ENCODE measurements at regions not wholly inside any gene's neighbourhood (a gene's known extent, or its start where the extent isn't known, plus 50 kb on each side); places are given as distances from the start of the nearest gene placed in this dataset.

- H3K4me3 ChIP-seq: no peak overlapping the region
- no peaks in the 10 kb centered on the region for H3K9me3 ChIP-seq (ENCODE audit: low read depth)
- no peak overlapping the region for H3K4me2 ChIP-seq
- H2AFZ ChIP-seq: no peak overlapping the region
- no peak overlapping the region for H3K27ac ChIP-seq
- no peak for TF ChIP-seq EZH2 (IDR thresholded peaks at IDR 0.05; ENCODE audit: borderline replicate concordance)
- no peak for TF ChIP-seq CTCF (IDR thresholded peaks at IDR 0.05; ENCODE audit: poor library complexity)
- H3K27me3 ChIP-seq: no peaks in the 10 kb centered on the region
- H3K79me2 ChIP-seq: no peaks in the 10 kb centered on the region
- DNase-seq (ENCODE audit: low spot score): no peak
- no peaks in the 10 kb centered on the region for H3K9me2 ChIP-seq (replicated peaks; ENCODE audit: insufficient read depth)
- no peaks in the 10 kb centered on the region for H3K4me1 ChIP-seq (ENCODE audit: insufficient read depth)
- no peaks in the 10 kb centered on the region for H3K36me3 ChIP-seq (replicated peaks; ENCODE audit: insufficient read depth, low read depth)
- H4K20me1 ChIP-seq (ENCODE audit: insufficient read depth, poor library complexity, severe bottlenecking): no peaks in the 10 kb centered on the region
- WGBS (ENCODE audit: low lambda C conversion rate, missing lambda C conversion rate): 93% methylated on average over 10 of the region's 10 CpGs
Observed at GRCh38 chr16:73428121-73428520, 380.2 kb upstream of the ZFHX3 start.

- Histone ChIP-seq H3K27me3 (no peaks in the 10 kb centered on the region), H3K4me1 (ENCODE audit: insufficient read depth) (no peaks in the 10 kb centered on the region), H3K36me3 (replicated peaks; ENCODE audit: insufficient read depth, low read depth) (no peaks in the 10 kb centered on the region), H2AFZ (no peak overlapping the region), H3K9me2 (replicated peaks; ENCODE audit: insufficient read depth) (no peaks in the 10 kb centered on the region), H3K79me2 (no peaks in the 10 kb centered on the region), H3K27ac (no peak overlapping the region), H3K9me3 (ENCODE audit: low read depth) (no peaks in the 10 kb centered on the region), H4K20me1 (ENCODE audit: insufficient read depth, poor library complexity, severe bottlenecking) (no peaks in the 10 kb centered on the region), H3K4me3 (no peak overlapping the region), H3K4me2 (no peak overlapping the region)
- TF ChIP-seq EZH2phosphoT487 (IDR thresholded peaks at IDR 0.05; ENCODE audit: low read depth, severe bottlenecking, unreplicated experiment) (no peak), CTCF (IDR thresholded peaks at IDR 0.05; ENCODE audit: poor library complexity) (no peak), EZH2 (IDR thresholded peaks at IDR 0.05; ENCODE audit: borderline replicate concordance) (no peak)
- WGBS (ENCODE audit: low lambda C conversion rate, missing lambda C conversion rate): 66% methylated on average over 3 of the region's 3 CpGs
- no peak for DNase-seq (ENCODE audit: low spot score)
Observed at GRCh38 chr16:73427164-73427563, 379.2 kb upstream of the ZFHX3 start.

GRCh38 chr16:73426433-73427160, 378.7 kb upstream of the ZFHX3 start:
- no peaks in the 10 kb centered on the region for H3K36me3 ChIP-seq (replicated peaks; ENCODE audit: insufficient read depth, low read depth)
- no peak for TF ChIP-seq CTCF (IDR thresholded peaks at IDR 0.05; ENCODE audit: poor library complexity)
- H4K20me1 ChIP-seq (ENCODE audit: insufficient read depth, poor library complexity, severe bottlenecking): no peaks in the 10 kb centered on the region
- WGBS (ENCODE audit: low lambda C conversion rate, missing lambda C conversion rate): 70% methylated on average over 7 of the region's 7 CpGs
- H3K4me2 ChIP-seq: no peak overlapping the region
- no peaks in the 10 kb centered on the region for H3K9me3 ChIP-seq (ENCODE audit: low read depth)
- no peak for DNase-seq (ENCODE audit: low spot score)
- H3K4me3 ChIP-seq: no peak overlapping the region
- H3K79me2 ChIP-seq: no peaks in the 10 kb centered on the region
- no peaks in the 10 kb centered on the region for H3K9me2 ChIP-seq (replicated peaks; ENCODE audit: insufficient read depth)
- no peaks in the 10 kb centered on the region for H3K4me1 ChIP-seq (ENCODE audit: insufficient read depth)
- H3K27ac ChIP-seq: no peak overlapping the region
- no peak overlapping the region for H2AFZ ChIP-seq
- H3K27me3 ChIP-seq: no peaks in the 10 kb centered on the region

GRCh38 chr16:73420676-73421075, 372.7 kb upstream of the ZFHX3 start:
- no peak overlapping the region for H3K4me3 ChIP-seq
- 73% methylated on average over 7 of the region's 7 CpGs for WGBS (ENCODE audit: low lambda C conversion rate, missing lambda C conversion rate)
- DNase-seq (ENCODE audit: low spot score): no peak

More at GRCh38 chr16:73420676-73421075, 372.7 kb upstream of the ZFHX3 start:
- Histone ChIP-seq H3K36me3 (replicated peaks; ENCODE audit: insufficient read depth, low read depth) (no peaks in the 10 kb centered on the region), H4K20me1 (ENCODE audit: insufficient read depth, poor library complexity, severe bottlenecking) (no peaks in the 10 kb centered on the region), H3K27ac (no peak overlapping the region), H2AFZ (no peak overlapping the region), H3K79me2 (no peaks in the 10 kb centered on the region), H3K4me1 (ENCODE audit: insufficient read depth) (peaks cover 4% of the 10 kb centered on the region), H3K27me3 (no peaks in the 10 kb centered on the region), H3K9me2 (replicated peaks; ENCODE audit: insufficient read depth) (no peaks in the 10 kb centered on the region), H3K9me3 (ENCODE audit: low read depth) (no peaks in the 10 kb centered on the region), H3K4me2 (no peak overlapping the region)
- TF ChIP-seq EZH2 (IDR thresholded peaks at IDR 0.05; ENCODE audit: borderline replicate concordance) (no peak), EZH2phosphoT487 (IDR thresholded peaks at IDR 0.05; ENCODE audit: low read depth, severe bottlenecking, unreplicated experiment) (no peak)
